ENCODE measurements at regions not wholly inside any gene's neighbourhood (a gene's known extent, or its start where the extent isn't known, plus 50 kb on each side); places are given as distances from the start of the nearest gene placed in this dataset.

DNA sequence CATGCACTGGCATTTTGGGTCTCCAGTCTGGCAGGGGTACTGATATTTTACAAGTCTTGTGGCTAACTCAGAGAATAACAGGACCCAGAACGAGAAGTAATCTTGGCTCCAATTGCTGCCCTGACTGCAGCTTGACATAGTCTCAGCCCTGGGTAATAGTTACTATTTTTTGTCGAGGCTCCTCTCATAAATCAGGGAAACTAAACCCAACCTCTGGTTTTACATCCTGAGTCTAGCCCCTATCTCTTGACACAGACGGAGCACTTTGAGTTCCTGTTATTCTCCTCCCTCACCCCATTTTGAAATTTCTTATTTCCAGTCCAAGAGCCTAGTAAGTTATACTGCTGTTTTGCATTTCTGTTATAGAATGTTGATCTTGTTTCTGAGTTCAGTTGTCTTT is 276.1 kb upstream of the GOLIM4 start:
- ChIA-PET POLR2A (no interaction called here), CTCF (no interaction called here)
- no peak for ATAC-seq (ENCODE audit: low read depth)
- Mint-ChIP-seq H3K27me3 (no peaks in the 10 kb centered on the region), H3K9me3 (peaks cover 2% of the 10 kb centered on the region), H3K4me3 (no peak overlapping the region), H3K36me3 (ENCODE audit: low read depth) (no peaks in the 10 kb centered on the region), H3K4me1 (no peaks in the 10 kb centered on the region), H3K27ac (no peak overlapping the region)
- TF ChIP-seq, protein P1, sequence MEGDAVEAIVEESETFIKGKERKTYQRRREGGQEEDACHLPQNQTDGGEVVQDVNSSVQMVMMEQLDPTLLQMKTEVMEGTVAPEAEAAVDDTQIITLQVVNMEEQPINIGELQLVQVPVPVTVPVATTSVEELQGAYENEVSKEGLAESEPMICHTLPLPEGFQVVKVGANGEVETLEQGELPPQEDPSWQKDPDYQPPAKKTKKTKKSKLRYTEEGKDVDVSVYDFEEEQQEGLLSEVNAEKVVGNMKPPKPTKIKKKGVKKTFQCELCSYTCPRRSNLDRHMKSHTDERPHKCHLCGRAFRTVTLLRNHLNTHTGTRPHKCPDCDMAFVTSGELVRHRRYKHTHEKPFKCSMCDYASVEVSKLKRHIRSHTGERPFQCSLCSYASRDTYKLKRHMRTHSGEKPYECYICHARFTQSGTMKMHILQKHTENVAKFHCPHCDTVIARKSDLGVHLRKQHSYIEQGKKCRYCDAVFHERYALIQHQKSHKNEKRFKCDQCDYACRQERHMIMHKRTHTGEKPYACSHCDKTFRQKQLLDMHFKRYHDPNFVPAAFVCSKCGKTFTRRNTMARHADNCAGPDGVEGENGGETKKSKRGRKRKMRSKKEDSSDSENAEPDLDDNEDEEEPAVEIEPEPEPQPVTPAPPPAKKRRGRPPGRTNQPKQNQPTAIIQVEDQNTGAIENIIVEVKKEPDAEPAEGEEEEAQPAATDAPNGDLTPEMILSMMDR (IDR thresholded peaks at IDR 0.05): no peak
- DNase-seq: no peak
- intact Hi-C loops (cut with micrococcal nuclease): no loop called here

DNA sequence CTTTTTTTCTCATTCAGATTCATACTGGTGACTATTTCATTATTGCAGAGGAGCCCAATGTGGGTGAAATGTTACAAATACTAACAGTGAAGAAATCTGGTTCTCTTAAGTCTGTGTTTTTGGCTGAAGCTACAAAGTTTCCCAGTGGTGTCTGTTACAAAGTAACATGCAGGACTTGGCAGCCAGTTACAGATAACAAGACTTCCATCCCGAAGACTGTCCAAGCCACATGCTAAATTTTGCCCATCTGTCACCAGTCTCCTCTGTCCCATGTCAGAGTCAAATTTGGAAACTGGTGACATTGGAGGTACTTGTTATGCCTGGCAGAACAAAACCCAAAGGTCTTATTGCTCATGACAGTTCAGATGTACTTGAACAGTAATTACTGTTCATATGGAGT is 269.2 kb upstream of the GOLIM4 start:
- ATAC-seq (ENCODE audit: low read depth) (no peak), DNase-seq (no peak)
- H3K4me3 Mint-ChIP-seq: no peak overlapping the region
- no peak overlapping the region for H3K27ac Mint-ChIP-seq
- H3K27me3 Mint-ChIP-seq: no peaks in the 10 kb centered on the region
- ChIA-PET POLR2A (no interaction called here), CTCF (no interaction called here)
- H3K4me1 Mint-ChIP-seq: no peaks in the 10 kb centered on the region
- no peaks in the 10 kb centered on the region for H3K36me3 Mint-ChIP-seq (ENCODE audit: low read depth)
- TF ChIP-seq, protein P1 (IDR thresholded peaks at IDR 0.05): no peak
- intact Hi-C loops (cut with micrococcal nuclease): no loop called here
- no peaks in the 10 kb centered on the region for H3K9me3 Mint-ChIP-seq

DNA sequence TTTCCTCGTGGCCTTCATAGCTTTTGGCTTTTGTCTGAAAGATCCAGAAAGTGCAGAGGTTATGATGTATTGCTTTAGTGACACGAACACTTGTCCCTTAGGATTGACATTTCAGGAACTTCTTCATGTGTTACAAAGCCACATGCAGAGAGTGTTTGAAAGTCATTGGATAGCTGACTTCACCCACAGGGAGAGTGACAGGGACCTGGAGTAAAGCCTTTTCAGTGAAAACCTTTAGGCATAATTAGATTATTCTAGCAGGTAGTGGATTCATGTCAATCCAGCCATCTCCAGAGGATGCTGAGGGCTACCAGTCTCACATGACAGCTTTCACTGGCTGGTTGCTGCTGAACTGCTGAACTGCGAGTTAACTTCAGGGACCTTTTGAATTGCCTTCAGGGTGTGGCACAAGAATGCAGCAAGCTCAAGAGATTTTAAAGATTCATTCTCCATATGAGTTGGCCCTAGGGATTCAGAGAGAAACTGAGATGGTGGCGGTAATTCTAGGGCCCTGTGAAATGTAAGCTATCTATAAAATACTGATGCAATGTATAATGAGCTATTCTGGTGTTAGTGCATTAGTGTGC is 267.0 kb upstream of the GOLIM4 start:
- Mint-ChIP-seq H3K36me3 (ENCODE audit: low read depth) (no peaks in the 10 kb centered on the region), H3K9me3 (no peaks in the 10 kb centered on the region), H3K27ac (no peak overlapping the region), H3K4me1 (no peaks in the 10 kb centered on the region), H3K27me3 (no peaks in the 10 kb centered on the region), H3K4me3 (no peak overlapping the region)
- POLR2A ChIA-PET: no interaction called here
- TF ChIP-seq, protein P1 (IDR thresholded peaks at IDR 0.05): no peak
- CTCF ChIA-PET: no interaction called here
- intact Hi-C loops (cut with micrococcal nuclease): no loop called here
- DNase-seq (no peak), ATAC-seq (ENCODE audit: low read depth) (no peak)

DNA sequence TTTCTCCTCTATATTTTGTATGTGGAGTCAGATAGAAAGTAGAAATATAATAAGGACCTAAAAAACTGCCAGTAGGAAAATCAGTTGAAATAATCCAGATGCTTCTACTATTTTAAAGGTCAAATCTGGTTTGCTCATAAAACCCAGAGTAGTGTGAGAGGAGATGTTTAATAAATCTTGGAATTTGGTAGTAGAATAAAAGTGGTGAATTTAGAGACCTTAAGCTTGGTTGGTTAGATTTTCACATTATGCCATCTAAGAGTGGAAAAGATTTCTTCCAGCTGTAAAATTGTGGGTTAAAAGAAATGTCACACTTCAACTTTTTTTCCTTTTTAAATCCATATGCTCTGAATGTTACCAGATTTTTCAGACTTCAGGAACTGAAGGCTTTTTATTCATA is 266.4 kb upstream of the GOLIM4 start:
- Mint-ChIP-seq H3K4me3 (no peak overlapping the region), H3K27ac (no peak overlapping the region), H3K36me3 (ENCODE audit: low read depth) (no peaks in the 10 kb centered on the region), H3K4me1 (no peaks in the 10 kb centered on the region), H3K9me3 (no peaks in the 10 kb centered on the region), H3K27me3 (no peaks in the 10 kb centered on the region)
- ATAC-seq (ENCODE audit: low read depth) (no peak), DNase-seq (no peak)
- TF ChIP-seq, protein P1 (IDR thresholded peaks at IDR 0.05): no peak
- intact Hi-C loops (cut with micrococcal nuclease): no loop called here
- ChIA-PET CTCF (no interaction called here), POLR2A (no interaction called here)

DNA sequence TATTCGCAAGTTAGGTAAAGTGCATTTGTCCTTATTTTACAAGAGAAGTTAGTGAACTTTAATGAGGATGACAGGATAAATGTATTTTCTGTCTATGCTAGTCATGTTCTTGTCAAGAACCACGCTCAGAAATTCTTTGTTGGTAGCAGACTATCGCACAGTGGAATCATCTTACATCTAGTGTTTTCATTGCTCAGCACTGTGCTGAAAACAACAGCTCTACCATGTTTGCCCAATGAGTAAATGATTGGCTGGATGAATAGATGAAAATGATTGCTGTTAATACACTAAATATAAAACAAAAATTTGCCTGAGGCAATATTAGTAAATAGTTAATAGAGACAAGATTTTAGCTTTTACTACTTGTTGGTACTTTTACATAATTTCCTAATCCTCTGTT is 265.3 kb upstream of the GOLIM4 start:
- no peaks in the 10 kb centered on the region for H3K9me3 Mint-ChIP-seq
- DNase-seq (no peak), ATAC-seq (ENCODE audit: low read depth) (no peak)
- POLR2A ChIA-PET: no interaction called here
- H3K4me1 Mint-ChIP-seq: no peaks in the 10 kb centered on the region
- CTCF ChIA-PET: no interaction called here
- no peaks in the 10 kb centered on the region for H3K27me3 Mint-ChIP-seq
- no peak overlapping the region for H3K27ac Mint-ChIP-seq
- no peaks in the 10 kb centered on the region for H3K36me3 Mint-ChIP-seq (ENCODE audit: low read depth)
- no peak overlapping the region for H3K4me3 Mint-ChIP-seq
- TF ChIP-seq, protein P1 (IDR thresholded peaks at IDR 0.05): no peak
- intact Hi-C loops (cut with micrococcal nuclease): no loop called here
